GM21723 (cell line): ENCODE measurements at regions not wholly inside any gene's neighbourhood (a gene's known extent, or its start where the extent isn't known, plus 50 kb on each side); places are given as distances from the start of the nearest gene placed in this dataset.
A peak's percentile ranks its signal among the peaks of the same experiment; 100 is the strongest.
"Not testable (repeated sequence)": the region's sequence is repeated elsewhere in the genome, so short reads cannot be mapped to it uniquely, and the experiment has no call there.

Experiments
- ATAC-seq: cut with Tn5 transposase; IDR thresholded peaks from one replicate; pipeline ENCODE4 v1.9.1; 2021; ENCODE audit warnings: mild to moderate bottlenecking, moderate library complexity; ENCODE audit not compliant: unreplicated experiment

DNA sequence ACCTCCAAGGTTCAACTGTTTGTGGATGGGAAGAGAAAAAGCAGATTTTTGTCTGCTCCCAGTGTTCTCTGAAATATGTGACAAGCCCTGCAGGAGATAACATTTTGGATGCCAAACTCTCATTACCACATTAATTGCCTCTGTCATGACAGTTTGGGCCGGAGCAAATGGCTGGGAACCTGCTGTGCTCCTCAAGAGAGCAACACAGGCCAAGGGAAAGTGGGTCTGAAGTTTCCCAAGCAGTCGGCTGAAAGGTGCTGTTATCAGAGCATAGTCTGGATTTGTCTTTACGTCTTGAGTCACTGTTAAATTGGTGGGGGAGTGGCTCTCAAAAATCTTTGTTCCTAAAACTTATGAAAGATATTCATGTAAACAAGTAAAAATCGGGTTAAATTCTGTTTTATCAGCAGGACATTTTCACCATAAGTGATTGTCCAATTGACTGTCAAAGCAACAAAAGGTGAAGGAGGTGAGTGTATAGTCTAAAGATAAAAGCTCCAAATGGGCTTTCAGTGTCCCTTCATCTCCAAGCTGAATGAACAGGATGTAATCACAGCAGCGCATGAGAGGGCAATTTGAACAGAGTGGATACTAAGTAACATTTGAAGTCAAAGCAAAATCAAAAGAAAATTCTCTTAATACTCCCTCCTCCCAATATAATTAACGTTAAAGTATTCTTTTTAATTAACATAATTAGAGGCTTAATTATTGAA, 844.8 kb downstream of the PCDH17 start:
- ATAC-seq = no peak

DNA sequence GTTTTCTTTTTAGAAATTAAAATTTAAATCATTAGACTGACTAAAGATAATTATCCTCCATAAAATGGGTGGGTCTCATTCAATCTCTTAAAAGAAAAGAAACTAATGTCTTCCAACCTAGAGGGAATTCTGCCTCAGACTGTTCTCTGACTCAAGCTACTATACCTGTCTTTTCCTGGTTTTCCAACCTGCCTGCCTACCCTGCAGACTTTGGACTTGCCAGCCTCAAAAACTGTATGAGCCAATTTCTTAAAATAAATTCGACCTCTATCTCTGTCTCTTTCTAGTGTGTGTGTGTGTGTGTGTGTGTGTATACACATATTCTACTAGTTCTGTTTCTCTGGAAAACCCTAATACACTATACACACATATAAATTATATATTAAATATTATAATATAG, 847.3 kb downstream of the PCDH17 start:
- ATAC-seq = no peak

DNA sequence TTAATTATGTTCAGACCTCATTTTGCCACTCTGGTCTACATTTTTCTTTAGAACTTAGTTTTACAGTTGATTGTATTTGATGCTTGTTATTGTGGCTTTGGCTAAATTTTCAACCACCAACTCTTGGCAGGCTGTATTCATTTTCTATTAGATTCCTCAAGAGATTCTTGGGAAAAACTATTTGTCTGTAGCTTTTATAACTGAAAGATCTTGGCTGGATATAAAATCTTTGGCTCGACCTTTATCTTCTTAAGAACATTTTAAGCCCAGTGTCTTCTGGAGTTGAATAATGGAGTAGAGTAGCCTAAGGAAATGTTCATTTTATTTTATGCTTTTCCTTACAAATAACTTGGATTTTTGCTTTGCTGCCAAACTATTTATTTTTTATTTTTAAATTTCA, 848.5 kb downstream of the PCDH17 start:
- ATAC-seq = no peak

DNA sequence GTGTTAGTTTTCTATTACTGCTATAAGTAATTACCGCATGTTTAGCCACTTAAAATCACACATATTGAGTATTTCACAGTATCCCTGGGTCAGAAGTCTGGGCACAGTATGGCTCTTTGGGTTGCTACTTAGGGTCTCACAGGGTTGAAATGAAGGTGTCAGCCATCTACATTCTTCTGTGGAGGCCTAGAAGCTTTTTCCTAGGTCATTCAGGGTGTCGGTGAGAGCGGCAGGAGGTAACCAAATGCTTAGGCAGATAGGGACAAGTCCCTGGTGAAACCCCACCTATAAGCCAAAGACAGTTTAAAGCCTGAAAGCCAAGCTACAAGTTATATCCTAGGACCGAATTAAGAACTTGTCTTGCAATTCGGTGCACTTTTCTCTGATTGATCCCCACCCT, 856.7 kb downstream of the PCDH17 start:
- ATAC-seq = no peak

DNA sequence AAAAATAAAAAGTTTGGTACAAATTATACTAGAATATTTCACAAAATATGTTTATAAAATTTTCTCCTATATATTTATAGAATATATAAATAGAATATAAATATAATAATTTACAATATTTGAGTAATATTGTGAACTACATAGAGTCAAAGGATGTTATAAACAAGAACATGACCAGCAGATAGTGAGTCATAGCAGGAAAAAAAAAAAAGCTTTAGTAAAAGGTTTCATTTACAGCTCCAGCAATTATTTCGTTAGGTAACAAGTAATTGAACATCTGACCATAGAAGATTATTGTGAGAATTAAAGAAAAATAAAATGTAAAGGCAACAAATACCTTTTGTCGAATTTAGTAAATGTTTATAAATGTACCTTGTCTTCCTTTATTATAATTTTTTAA, 864.1 kb downstream of the PCDH17 start:
- ATAC-seq = no peak

DNA sequence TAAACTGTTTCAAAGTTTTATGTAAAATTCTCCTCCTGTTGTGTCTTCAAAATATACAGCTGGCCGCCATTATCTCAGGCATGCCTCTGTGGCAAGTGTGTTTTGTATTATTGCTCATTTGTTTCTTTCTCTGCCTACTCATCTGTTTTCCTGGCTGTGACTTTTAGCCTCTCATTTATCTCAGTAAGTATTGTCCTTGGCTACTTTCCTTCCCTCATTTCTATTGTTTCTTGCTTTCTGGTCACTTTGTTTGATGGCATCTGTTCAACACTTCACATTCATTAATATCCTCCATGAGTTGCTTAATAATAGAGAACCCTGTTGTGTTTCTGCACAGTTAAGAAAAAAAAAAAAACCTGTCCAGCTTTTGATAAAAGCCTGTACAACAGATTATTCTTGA, 869.4 kb downstream of the PCDH17 start:
- no peak for ATAC-seq

DNA sequence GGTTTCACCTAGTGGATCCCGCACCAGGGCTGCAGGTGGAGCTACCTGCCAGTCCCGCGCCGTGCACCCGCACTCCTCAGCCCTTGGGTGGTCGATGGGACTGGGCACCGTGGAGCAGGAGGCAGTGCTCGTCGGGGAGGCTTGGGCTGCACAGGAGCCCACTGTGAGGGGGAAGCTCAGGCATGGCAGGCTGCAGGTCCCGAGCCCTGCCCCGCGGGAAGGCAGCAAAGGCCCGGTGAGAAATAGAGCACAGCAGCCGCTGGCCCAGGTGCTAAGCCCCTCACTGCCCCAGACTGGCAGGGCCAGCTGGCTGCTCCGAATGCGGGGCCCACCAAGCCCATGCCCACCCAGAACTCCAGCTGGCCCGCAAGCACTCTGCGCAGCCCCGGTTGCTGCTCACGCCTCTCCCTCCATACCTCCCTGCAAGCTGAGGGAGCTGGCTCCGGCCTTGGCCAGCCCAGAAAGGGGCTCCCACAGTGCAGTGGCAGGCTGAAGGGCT, 872.7 kb downstream of the PCDH17 start:
- ATAC-seq = not testable (repeated sequence)

DNA sequence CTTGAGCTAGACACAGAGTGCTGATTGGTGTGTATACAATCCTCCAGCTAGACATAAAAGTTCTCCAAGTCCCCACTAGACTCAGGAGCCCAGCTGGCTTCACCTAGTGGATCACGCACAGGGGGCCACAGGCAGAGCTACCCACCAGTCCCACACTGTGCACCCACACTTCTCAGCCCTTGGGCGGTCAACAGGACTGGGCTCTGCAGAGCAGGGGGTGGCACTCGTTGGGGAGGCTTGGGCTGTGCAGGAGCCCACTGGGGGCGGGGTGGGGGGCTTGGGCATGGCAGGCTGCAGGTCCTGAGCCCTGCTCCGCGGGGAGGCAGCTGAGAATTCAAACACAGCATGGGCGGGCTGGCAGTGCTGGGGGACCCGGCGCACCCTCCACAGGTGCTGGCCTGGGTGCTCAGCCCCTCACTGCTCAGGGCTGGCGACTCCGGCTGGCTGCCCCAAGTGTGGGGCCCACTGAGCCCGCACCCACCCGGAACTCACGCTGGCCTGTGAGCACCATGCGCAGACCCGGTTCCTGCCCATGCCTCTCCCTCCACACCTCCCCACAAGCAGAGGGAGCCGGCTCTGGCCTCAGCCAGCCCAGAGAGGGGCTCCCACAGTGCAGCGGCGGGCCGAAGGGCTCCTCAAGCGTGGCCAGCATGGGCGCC, 873.8 kb downstream of the PCDH17 start:
- not testable (repeated sequence) for ATAC-seq

DNA sequence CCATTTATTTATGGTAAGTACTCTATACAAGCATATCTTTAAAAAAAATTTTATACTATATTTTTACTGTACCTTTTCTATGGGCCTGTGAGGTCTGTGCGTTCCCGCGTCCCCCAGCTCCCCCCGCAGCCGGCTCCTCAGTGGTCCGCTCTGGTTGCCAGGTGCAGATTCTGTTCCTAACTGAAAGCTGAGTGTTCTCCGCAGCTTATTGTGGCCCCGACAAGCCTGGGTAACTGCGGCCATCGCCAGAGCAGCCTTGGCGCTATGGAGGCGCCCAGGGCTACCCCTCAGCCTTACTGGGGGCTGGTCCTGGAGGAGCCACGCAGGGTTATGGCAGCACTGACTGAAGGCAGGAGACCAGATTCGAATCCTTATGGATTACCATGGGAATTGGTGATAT, 896.8 kb downstream of the PCDH17 start:
- no peak for ATAC-seq

DNA sequence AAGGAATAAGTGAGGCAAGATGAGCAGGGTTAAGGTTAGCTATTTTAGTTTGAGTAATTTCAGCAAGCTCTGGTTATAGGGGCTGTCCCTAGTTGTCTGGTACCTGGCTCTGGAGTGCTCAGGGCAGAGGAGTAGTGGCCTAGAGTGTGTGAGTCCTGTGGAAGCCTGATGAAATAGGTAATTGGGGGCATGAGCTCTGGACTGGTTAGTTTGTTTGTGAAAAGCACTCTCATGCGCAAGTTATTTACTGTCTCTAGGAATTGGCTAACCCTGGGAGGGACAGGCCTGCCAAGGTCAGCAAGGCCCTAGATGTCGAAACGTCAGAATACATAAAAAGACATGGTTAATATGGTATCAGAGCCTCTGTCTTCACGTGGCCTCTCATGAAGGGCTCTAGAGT, 900.1 kb downstream of the PCDH17 start:
- no peak for ATAC-seq

DNA sequence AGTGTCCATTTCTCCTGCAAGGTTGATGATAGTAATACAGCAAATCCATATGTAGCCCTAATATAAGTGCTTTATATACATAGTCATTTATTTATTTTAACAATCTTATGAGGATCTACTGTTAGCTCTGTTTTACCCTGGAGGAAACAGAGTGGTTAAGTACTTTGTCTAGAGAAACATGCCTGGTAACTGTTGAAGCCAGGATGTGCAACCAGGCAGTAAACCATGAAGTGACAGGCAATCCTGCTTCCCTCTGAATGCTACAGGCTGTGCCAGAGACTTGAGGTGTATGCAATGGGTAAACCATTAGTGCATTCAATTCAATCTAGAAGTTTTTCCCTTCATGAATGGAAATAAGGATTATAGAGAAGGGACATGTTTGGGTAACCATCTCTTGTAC, 911.0 kb downstream of the PCDH17 start:
- ATAC-seq = no peak

DNA sequence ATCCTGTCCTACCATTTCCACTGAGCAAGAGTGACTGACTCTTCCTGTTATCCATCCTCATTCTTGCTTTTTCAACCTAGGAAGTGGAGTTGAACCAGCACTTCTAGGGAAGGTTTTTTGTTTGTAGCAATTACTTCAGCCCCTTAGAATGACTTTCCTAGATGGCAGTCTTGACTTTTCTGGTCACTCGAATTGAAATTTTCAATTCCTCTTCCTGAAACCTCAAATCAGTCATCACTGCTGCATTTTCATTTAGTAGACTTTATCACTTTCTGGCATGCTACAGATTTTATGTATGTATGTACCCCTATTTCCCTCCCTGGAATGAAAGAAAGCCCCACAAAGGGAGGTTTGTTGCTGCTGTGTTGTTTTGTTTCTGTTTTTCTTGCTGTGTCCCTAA, 915.9 kb downstream of the PCDH17 start:
- no peak for ATAC-seq

DNA sequence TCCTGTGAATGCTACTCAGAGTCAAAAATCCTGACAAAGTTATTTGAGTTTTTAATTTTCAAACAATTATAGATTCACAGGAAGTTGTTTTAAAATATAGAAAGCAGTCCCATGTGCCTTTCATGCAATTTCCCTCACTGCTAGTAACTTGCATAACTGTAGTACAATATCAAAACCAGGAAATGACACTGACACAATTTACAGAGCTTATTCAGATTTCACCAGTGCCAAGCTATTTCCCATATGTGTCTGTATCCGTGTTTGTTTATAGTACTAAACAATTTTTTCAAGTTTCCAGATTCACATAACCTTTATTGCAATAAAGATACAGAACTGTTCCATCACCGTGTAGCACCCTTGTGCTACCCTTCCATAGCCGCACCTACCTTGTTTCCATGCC, 934.6 kb downstream of the PCDH17 start:
- no peak for ATAC-seq

DNA sequence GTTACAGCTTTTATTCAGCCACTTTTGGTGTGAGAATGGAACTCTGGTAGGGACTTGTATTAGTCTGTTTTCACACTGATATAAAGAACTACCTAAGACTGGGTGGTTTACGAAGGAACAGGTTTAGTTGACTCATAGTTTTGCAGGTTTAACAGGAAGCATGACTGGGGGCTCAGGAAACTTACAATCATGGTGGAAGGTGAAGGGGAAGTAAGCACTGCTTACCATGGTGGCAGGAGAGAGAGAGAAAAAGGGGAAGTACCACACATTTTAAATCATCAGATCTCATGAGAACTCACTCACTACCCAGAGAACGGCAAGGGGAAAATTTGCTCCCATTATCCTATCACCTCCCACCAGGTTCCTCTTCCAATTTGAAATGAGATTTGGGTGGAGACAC, 942.2 kb downstream of the PCDH17 start:
- ATAC-seq = no peak

DNA sequence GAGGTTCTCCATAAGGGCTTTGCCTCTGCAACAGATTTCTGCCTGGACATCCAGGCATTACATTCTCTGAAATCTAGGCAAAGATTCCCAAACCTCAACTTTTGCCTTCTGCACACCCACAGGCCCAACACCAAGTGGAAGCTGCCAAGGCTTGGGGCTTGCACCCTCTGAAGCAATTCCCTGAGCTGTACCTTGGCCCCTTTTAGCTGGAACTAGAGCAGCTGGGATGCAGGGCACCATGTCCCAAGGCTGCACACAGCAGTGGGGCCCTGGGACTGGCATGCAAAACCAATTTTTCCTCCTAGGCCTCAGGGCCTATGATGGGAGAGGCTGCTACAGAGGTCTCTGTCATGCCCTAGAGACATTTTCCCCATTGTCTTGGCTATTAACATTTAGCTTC, 943.2 kb downstream of the PCDH17 start:
- no peak for ATAC-seq

DNA sequence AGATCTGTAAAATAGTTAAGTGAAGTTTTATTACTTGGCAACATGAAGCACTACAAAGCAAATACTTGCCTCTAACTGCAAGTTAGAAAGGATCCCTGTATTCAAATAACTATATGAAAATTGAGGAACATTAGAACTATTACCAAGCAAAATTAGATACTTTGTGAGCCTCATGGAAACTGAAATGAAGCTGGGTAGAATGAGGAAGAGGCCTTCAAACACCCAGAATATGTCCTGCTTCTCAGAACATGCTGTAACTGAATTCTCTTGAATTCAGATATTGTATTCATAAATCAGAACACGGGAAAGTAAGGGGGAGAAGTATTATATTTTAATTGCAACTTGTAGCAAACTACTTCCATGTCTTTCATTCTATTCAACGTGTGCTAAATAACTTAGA, 947.9 kb downstream of the PCDH17 start:
- no peak for ATAC-seq

DNA sequence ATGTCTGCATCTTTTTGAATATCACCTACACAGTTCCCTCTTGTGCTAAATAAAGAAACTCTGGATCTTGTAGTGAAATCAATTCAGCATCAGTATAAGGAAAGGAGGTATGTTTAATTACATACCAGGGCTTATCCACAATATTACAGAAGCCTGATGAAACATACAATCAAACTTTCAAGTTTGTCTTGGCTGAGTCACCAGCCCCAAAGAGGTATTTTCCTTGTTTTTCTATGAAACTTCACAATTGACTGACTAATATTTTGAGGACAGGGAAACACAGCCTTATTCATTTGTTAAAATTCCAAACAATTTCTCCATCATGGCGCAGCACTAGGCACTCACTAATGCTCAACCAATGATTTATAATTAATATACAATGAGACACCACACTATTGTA, 952.4 kb downstream of the PCDH17 start:
- ATAC-seq = no peak

DNA sequence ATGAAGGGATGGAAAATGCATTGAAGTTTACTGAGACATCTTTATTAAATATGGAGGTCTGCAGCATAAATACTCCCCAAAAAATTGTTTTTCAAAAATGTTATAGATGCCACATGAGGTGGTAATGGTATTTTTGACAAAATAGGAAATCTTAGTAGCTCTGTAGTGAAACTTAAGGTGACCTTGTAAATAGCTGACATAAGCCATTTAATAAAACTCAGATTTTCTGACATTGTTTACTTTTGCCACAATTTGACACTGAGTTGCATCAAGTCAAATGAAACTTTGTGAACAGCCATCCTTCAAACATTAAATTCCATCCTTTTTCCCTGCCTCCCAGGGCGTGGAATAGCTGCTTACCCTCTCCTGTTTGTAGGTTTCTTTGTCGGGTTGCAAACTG, 953.1 kb downstream of the PCDH17 start:
- no peak for ATAC-seq

DNA sequence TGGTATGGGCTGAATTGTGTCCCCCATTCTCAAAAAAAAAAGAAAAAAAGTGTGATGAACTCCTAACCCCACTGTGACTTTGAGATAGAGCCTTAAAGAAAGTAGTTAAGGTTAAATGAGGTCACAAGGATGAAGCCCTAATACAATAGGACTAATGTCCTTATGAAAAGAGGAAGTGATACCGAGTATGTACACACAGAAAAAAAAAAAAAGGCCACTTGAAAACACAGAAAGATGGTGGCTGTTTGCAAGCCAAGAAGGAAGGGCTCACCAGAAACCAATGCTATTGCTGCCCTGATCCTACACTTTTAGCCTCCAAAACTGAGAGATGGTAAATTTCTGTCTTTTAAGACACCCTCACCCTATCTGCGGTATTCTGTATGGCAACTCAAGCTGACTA, 955.6 kb downstream of the PCDH17 start:
- peak; percentile 97 for ATAC-seq

DNA sequence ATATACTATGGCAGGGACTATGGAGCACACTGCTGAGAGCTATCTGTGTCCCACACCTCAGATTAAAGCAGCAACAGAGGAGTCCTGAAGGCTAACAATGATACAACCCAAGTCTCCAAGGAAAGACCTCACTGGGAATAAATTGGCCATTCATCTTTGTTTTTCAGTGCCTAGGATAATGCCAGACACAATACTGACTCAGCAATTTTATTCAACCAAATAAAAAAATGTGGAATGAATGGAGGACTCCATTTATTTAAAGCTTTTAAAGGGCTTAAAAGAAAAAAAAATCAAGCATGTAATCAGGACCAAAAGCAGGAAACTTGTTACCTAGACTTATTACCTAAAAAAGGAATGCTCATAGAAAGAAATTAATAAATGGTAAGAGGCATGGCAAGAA, 960.5 kb downstream of the PCDH17 start:
- no peak for ATAC-seq

DNA sequence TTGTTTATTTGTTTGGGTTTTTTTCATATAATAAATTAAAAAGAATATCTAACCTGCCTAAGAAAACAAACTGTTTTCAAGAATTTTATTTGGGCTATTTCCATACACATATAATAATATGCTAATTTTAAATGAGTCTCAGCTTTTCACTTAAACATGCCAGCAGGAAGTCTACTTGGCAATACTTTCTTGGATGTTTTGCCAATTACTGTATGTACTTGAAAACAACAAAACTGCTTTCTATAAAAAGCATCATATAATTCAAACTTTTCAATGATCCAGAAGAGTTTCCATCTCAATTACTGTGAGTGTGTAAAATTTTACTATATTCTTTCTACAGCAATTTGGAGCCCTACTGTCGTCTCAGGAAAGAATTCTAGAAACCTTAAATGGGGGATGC, 961.2 kb downstream of the PCDH17 start:
- ATAC-seq = no peak

DNA sequence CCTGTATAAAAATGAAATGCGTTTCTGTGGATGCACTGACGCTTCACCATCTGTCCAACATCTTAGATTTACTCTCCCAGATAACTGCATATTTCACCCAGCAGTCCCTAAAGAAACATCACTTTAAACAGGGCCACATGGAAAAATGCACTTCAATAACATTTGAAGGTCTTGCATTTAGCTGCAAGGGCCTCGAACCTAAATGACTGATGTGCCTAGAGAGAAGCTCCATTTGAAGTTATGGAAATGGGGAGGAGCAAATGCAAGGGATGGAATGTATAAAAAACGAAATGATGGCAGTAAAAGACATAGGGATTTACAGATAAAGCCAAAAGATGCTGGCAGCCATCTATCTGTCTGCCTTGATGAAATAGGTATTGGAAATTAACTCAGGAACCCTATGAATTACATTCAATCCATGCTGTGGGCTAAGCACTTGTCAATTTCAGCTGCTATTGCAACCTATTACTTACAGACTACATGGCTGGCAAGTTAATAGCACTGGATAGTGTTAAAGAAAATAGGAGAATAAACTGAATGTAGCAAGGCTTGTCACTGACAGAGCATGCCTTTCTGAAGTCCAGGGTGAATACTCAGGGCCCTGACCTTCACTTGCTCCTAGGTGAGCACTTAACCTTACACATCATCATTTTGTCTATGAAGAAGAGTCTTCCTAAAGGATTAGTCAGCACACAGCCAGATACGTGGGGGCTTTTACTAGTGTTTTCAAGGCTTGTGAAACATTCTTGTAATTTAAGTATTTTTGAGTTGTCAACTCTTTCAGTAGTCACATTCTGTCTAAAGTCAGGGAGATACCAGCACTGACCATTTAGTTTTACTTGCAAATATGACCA, 963.4 kb downstream of the PCDH17 start:
- ATAC-seq = no peak
